Calu3 (cell line): ENCODE measurements at regions not wholly inside any gene's neighbourhood (a gene's known extent, or its start where the extent isn't known, plus 50 kb on each side); places are given as distances from the start of the nearest gene placed in this dataset.

ENCODE experiments used
- BruUV-seq: library from RNA; stranded (reverse); fragments of 400-500 nt; replicated peaks from 2 replicates; lab custom pipeline; 2021; lab: Mats Ljungman, UMichigan
- CTCF ChIA-PET: fragments of 300-600 bp; sonication (Branson Sonifier 250); formaldehyde crosslinking; loops from one replicate; lab custom pipeline; 2022; ENCODE audit warnings: antibody characterized with exemption; lab: Charles Lee
- DNase-seq: peaks from one replicate; pipeline ENCODE4 v3.0.0; 2022
- H3K27ac Mint-ChIP-seq: one replicate; pipeline ENCODE4 v1.8.0; 2022; ENCODE audit warnings: mixed read lengths; ENCODE audit not compliant: unreplicated experiment
- H3K27me3 Mint-ChIP-seq: one replicate; pipeline ENCODE4 v1.8.0; 2022; ENCODE audit warnings: mixed read lengths; ENCODE audit not compliant: unreplicated experiment
- H3K36me3 Mint-ChIP-seq: one replicate; pipeline ENCODE4 v1.8.0; 2022; ENCODE audit warnings: mild to moderate bottlenecking, moderate library complexity, mixed read lengths; ENCODE audit not compliant: insufficient read depth, unreplicated experiment
- H3K4me1 Mint-ChIP-seq: one replicate; pipeline ENCODE4 v1.8.0; 2022; ENCODE audit warnings: mild to moderate bottlenecking, low read depth, mixed read lengths; ENCODE audit not compliant: unreplicated experiment
- H3K4me3 Mint-ChIP-seq: one replicate; pipeline ENCODE4 v1.8.0; 2022; ENCODE audit warnings: mild to moderate bottlenecking, low read depth, moderate library complexity, mixed read lengths; ENCODE audit not compliant: unreplicated experiment
- H3K9me3 Mint-ChIP-seq: one replicate; pipeline ENCODE4 v1.8.0; 2022; ENCODE audit warnings: low read depth, mixed read lengths; ENCODE audit not compliant: unreplicated experiment
- CTCF ChIP-seq: fragments of 200-600 bp; IDR thresholded peaks from one replicate; pipeline ENCODE4 v1.8.0; 2022; ENCODE audit warnings: antibody characterized with exemption; ENCODE audit not compliant: unreplicated experiment
- intact Hi-C: fragments of 100-400 bp; cut with micrococcal nuclease; formaldehyde crosslinking; loops from one replicate; pipeline ENCODE4 v1.10.0; 2022; ENCODE audit not compliant: unreplicated experiment

GRCh38 chr12:107521826-107522355 lies 163.7 kb upstream of the PWP1 start:
- CTCF ChIA-PET: no interaction called here
- no TSS peak for BruUV-seq
- no peak for DNase-seq
- Mint-ChIP-seq H3K4me1 (no peaks in the 10 kb centered on the region), H3K9me3 (peaks cover 4% of the 10 kb centered on the region), H3K36me3 (no peaks in the 10 kb centered on the region), H3K4me3 (no peak overlapping the region), H3K27me3 (peaks cover 29% of the 10 kb centered on the region), H3K27ac (no peak overlapping the region)
- intact Hi-C loops: no loop called here
- no peak for TF ChIP-seq CTCF

- no peak for TF ChIP-seq CTCF
- no peaks in the 10 kb centered on the region for H3K36me3 Mint-ChIP-seq
- H3K4me3 Mint-ChIP-seq: no peak overlapping the region
- peaks cover 4% of the 10 kb centered on the region for H3K9me3 Mint-ChIP-seq
- peaks cover 29% of the 10 kb centered on the region for H3K27me3 Mint-ChIP-seq
- DNase-seq: no peak
- intact Hi-C loops: no loop called here
- H3K4me1 Mint-ChIP-seq: no peaks in the 10 kb centered on the region
- CTCF ChIA-PET: no interaction called here
- H3K27ac Mint-ChIP-seq: no peak overlapping the region
- BruUV-seq: no TSS peak
Observed at GRCh38 chr12:107522692-107523477, 162.7 kb upstream of the PWP1 start.

- DNase-seq: no peak
- Mint-ChIP-seq H3K27me3 (peaks cover 27% of the 10 kb centered on the region), H3K9me3 (peaks cover 4% of the 10 kb centered on the region), H3K4me3 (no peak overlapping the region), H3K27ac (no peak overlapping the region), H3K4me1 (no peaks in the 10 kb centered on the region), H3K36me3 (no peaks in the 10 kb centered on the region)
- no peak for TF ChIP-seq CTCF
- intact Hi-C loops: no loop called here
- CTCF ChIA-PET: no interaction called here
- no TSS peak for BruUV-seq
Observed at GRCh38 chr12:107523775-107524535, 161.6 kb upstream of the PWP1 start.

GRCh38 chr12:107525063-107525718 lies 160.4 kb upstream of the PWP1 start:
- CTCF ChIA-PET: no interaction called here
- no peak for DNase-seq
- Mint-ChIP-seq H3K27ac (no peak overlapping the region), H3K4me1 (no peaks in the 10 kb centered on the region), H3K4me3 (no peak overlapping the region), H3K36me3 (no peaks in the 10 kb centered on the region), H3K9me3 (peaks cover 2% of the 10 kb centered on the region), H3K27me3 (peaks cover 15% of the 10 kb centered on the region)
- intact Hi-C loops: no loop called here
- no peak for TF ChIP-seq CTCF
- no TSS peak for BruUV-seq
